BLaER1 (cell line): ENCODE measurements at regions not wholly inside any gene's neighbourhood (a gene's known extent, or its start where the extent isn't known, plus 50 kb on each side); places are given as distances from the start of the nearest gene placed in this dataset.

Source experiments
- H3K27ac ChIP-seq: shearing (Covaris generic); formaldehyde crosslinking; 2 replicates; pipeline ENCODE4 v1.8.1; 2022
- H3K27me3 ChIP-seq: shearing (Covaris generic); formaldehyde crosslinking; 2 replicates; pipeline ENCODE4 v1.8.1; 2022
- H3K36me3 ChIP-seq: shearing (Covaris generic); formaldehyde crosslinking; 2 replicates; pipeline ENCODE4 v1.8.1; 2022
- H3K4me1 ChIP-seq: shearing (Covaris generic); formaldehyde crosslinking; 2 replicates; pipeline ENCODE4 v1.8.1; 2022
- H3K4me2 ChIP-seq: shearing (Covaris generic); formaldehyde crosslinking; 2 replicates; pipeline ENCODE4 v1.8.1; 2022
- H3K4me3 ChIP-seq: shearing (Covaris generic); formaldehyde crosslinking; 2 replicates; pipeline ENCODE4 v1.8.1; 2022
- H3K9ac ChIP-seq: shearing (Covaris generic); formaldehyde crosslinking; 2 replicates; pipeline ENCODE4 v1.8.1; 2022
- H3K9me3 ChIP-seq: shearing (Covaris generic); formaldehyde crosslinking; 2 replicates; pipeline ENCODE4 v1.8.1; 2022
- H4K20me1 ChIP-seq: shearing (Covaris generic); formaldehyde crosslinking; 2 replicates; pipeline ENCODE4 v1.8.1; 2022
- Cebpa-rat ChIP-seq: shearing (Covaris generic); IDR thresholded peaks from 2 replicates; pipeline ENCODE4 v1.8.1; 2022

DNA sequence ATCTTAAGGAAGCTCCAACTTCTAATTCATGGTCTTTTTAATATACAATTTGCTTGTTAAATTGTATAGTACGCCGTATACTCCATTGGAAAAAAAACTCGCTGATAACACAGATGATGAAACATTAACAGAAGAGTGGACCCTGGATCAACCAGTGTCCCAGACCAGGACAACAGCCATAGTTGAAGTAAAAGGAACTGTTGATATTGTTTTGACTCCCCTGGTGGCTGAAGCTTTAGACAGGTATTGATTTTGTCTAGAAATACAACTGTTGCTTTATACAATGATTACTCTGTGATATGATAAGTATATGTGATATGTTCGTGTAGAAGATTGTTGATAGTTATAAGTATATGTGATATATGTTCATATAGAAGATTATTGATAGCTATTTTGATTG lies 91.7 kb downstream of the BLTP1 start:
- Histone ChIP-seq H3K27me3 (no peaks in the 10 kb centered on the region), H3K36me3 (peaks cover 39% of the 10 kb centered on the region), H3K4me3 (no peak overlapping the region), H3K9me3 (no peaks in the 10 kb centered on the region), H3K27ac (no peak overlapping the region), H3K4me2 (no peak overlapping the region), H4K20me1 (no peaks in the 10 kb centered on the region), H3K4me1 (no peaks in the 10 kb centered on the region), H3K9ac (no peak overlapping the region)
- no peak for TF ChIP-seq Cebpa-rat

DNA sequence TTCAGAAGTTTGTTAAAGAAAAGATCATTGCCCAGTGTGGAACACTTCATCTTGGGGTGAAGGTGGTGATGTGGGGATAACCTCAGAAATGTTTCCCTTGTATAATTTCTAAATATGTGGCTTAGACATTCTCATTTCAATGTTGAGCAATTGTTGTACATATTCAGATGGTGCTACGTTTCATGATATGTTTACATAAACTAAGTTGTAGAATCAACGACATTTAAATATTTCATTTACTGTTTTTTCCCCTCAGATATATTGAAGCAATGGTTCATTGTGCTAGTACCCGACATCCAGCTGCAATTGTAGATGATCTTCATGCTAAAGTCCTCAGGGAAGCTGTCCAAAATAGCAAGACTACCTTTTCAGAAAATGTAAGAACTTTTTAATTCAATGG lies 92.6 kb downstream of the BLTP1 start:
- Histone ChIP-seq H3K9me3 (no peaks in the 10 kb centered on the region), H3K4me2 (no peak overlapping the region), H4K20me1 (no peaks in the 10 kb centered on the region), H3K4me1 (no peaks in the 10 kb centered on the region), H3K27me3 (no peaks in the 10 kb centered on the region), H3K4me3 (no peak overlapping the region), H3K36me3 (peaks cover 38% of the 10 kb centered on the region), H3K27ac (no peak overlapping the region), H3K9ac (no peak overlapping the region)
- TF ChIP-seq Cebpa-rat = no peak

DNA sequence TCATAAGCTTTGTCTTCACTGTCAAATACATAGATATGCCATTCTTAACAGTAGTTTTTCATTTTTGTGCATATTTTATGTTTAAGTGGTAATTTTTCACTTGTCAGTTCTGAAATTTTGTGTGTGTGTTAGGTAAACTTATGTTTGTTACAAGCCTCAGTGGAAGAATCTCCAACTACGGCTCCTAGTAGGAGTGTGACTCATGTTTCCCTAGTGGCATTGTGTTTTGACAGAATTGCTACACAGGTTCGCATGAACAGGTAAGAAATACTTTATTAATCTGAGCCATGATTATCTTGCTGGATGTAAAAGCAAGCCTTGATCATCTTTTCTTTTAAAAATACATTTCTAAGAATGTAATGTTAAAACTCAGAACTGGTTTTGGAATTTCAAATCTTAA lies 94.4 kb downstream of the BLTP1 start:
- H3K27me3 ChIP-seq = no peaks in the 10 kb centered on the region
- H3K27ac ChIP-seq = no peak overlapping the region
- H3K9ac ChIP-seq = no peak overlapping the region
- no peaks in the 10 kb centered on the region for H3K4me1 ChIP-seq
- no peaks in the 10 kb centered on the region for H4K20me1 ChIP-seq
- H3K4me3 ChIP-seq = no peak overlapping the region
- peaks cover 43% of the 10 kb centered on the region for H3K36me3 ChIP-seq
- no peaks in the 10 kb centered on the region for H3K9me3 ChIP-seq
- no peak for TF ChIP-seq Cebpa-rat
- H3K4me2 ChIP-seq = no peak overlapping the region

- H3K27me3 ChIP-seq = no peaks in the 10 kb centered on the region
- H3K9ac ChIP-seq = no peak overlapping the region
- H3K36me3 ChIP-seq = peaks cover 65% of the 10 kb centered on the region
- H3K27ac ChIP-seq = no peak overlapping the region
- no peak for TF ChIP-seq Cebpa-rat
- H3K4me1 ChIP-seq = no peaks in the 10 kb centered on the region
- H3K4me2 ChIP-seq = no peak overlapping the region
- no peak overlapping the region for H3K4me3 ChIP-seq
- no peaks in the 10 kb centered on the region for H3K9me3 ChIP-seq
- no peaks in the 10 kb centered on the region for H4K20me1 ChIP-seq
Measured at GRCh38 chr4:122249357-122249756, 97.2 kb downstream of the BLTP1 start.

DNA sequence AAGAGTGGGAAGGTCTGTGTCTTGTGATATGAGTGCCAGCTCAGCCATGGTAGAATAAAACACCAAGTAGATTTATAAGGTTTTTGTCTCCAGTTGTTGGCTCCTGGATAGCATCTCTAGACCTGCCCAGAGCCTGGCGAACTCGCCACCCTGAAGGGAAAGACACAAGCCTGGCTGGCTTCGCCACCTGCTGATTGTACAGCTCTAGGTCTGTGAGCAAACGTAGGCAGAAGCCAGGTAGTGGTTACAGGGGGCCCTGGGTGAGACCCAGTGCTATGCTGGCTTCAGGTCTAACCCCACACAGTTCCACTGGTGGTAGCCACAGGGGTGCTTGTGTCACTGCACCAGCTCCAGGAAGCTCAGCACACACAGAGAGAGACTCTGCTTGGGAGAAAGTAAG lies 100.5 kb downstream of the BLTP1 start:
- Histone ChIP-seq H3K4me3 (no peak overlapping the region), H3K36me3 (peaks cover 75% of the 10 kb centered on the region), H3K4me2 (no peak overlapping the region), H3K27ac (no peak overlapping the region), H4K20me1 (no peaks in the 10 kb centered on the region), H3K27me3 (no peaks in the 10 kb centered on the region), H3K9me3 (no peaks in the 10 kb centered on the region), H3K9ac (no peak overlapping the region), H3K4me1 (no peaks in the 10 kb centered on the region)
- no peak for TF ChIP-seq Cebpa-rat

GRCh38 chr4:122259849-122260248 lies 107.7 kb downstream of the BLTP1 start:
- H3K4me3 ChIP-seq = no peak overlapping the region
- peaks cover 66% of the 10 kb centered on the region for H3K36me3 ChIP-seq
- no peaks in the 10 kb centered on the region for H4K20me1 ChIP-seq
- H3K27me3 ChIP-seq = no peaks in the 10 kb centered on the region
- H3K27ac ChIP-seq = no peak overlapping the region
- no peaks in the 10 kb centered on the region for H3K9me3 ChIP-seq
- H3K9ac ChIP-seq = no peak overlapping the region
- no peak overlapping the region for H3K4me2 ChIP-seq
- H3K4me1 ChIP-seq = no peaks in the 10 kb centered on the region
- no peak for TF ChIP-seq Cebpa-rat

- no peak for TF ChIP-seq Cebpa-rat
- H3K9ac ChIP-seq = no peak overlapping the region
- H4K20me1 ChIP-seq = no peaks in the 10 kb centered on the region
Measured at GRCh38 chr4:122276359-122276758, 102.5 kb upstream of the ADAD1 start.

GRCh38 chr4:122278976-122279375 lies 99.8 kb upstream of the ADAD1 start:
- Histone ChIP-seq H3K4me1 (no peaks in the 10 kb centered on the region), H3K36me3 (peaks cover 36% of the 10 kb centered on the region), H3K9ac (no peak overlapping the region), H3K4me2 (no peak overlapping the region), H3K27ac (no peak overlapping the region), H3K4me3 (no peak overlapping the region), H4K20me1 (no peaks in the 10 kb centered on the region), H3K9me3 (no peaks in the 10 kb centered on the region), H3K27me3 (no peaks in the 10 kb centered on the region)
- TF ChIP-seq Cebpa-rat = no peak

More at GRCh38 chr4:122276359-122276758, 102.5 kb upstream of the ADAD1 start:
- Histone ChIP-seq H3K9me3 (no peaks in the 10 kb centered on the region), H3K27ac (no peak overlapping the region), H3K4me2 (no peak overlapping the region), H3K27me3 (no peaks in the 10 kb centered on the region), H3K36me3 (peaks cover 27% of the 10 kb centered on the region), H3K4me1 (no peaks in the 10 kb centered on the region), H3K4me3 (no peak overlapping the region)

GRCh38 chr4:122279670-122280069 lies 99.1 kb upstream of the ADAD1 start:
- H3K36me3 ChIP-seq = peaks cover 36% of the 10 kb centered on the region
- no peaks in the 10 kb centered on the region for H3K27me3 ChIP-seq
- TF ChIP-seq Cebpa-rat = no peak
- H3K4me1 ChIP-seq = no peaks in the 10 kb centered on the region
- no peaks in the 10 kb centered on the region for H4K20me1 ChIP-seq
- H3K9me3 ChIP-seq = no peaks in the 10 kb centered on the region
- H3K4me2 ChIP-seq = no peak overlapping the region
- H3K27ac ChIP-seq = no peak overlapping the region
- no peak overlapping the region for H3K9ac ChIP-seq
- no peak overlapping the region for H3K4me3 ChIP-seq

DNA sequence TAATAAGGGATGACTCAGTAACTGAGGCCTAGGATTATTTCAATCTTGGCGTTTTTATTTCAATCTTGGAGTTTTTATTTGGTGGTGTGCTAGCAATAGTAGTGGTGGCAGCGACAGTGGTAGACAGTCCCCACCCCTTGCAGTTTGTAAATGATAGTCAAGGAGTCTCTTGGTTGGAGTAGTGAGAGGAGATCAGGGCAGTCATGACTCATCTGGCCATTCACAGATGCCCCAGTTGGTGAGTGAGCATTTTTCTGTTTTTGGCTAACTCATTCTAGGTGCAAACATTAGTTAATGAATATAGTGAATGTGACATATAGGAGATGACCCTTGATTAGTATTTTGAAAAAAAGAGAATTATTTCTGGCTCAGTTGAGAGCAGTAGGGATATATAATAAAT lies 93.5 kb upstream of the ADAD1 start:
- Histone ChIP-seq H3K9ac (no peak overlapping the region), H3K4me2 (no peak overlapping the region), H3K4me3 (no peak overlapping the region), H3K9me3 (no peaks in the 10 kb centered on the region), H3K27me3 (no peaks in the 10 kb centered on the region), H3K4me1 (no peaks in the 10 kb centered on the region), H3K36me3 (peaks cover 26% of the 10 kb centered on the region), H4K20me1 (no peaks in the 10 kb centered on the region), H3K27ac (no peak overlapping the region)
- TF ChIP-seq Cebpa-rat = no peak
